ENCODE measurements at regions not wholly inside any gene's neighbourhood (a gene's known extent, or its start where the extent isn't known, plus 50 kb on each side); places are given as distances from the start of the nearest gene placed in this dataset.

GRCh38 chr18:78548261-78549058 lies 431.2 kb upstream of the SALL3 start:
- H3K27me3 ChIP-seq (ENCODE audit: control insufficient read depth in 1 of 2, insufficient read depth in 2 of 2, low read length in 1 of 2) = peaks cover 0 to 4% of the 10 kb centered on the region in 2 donors
- H3K36me3 ChIP-seq (ENCODE audit: control insufficient read depth in 1 of 2, insufficient read depth in 2 of 2, low read length in 1 of 2) = no peaks in the 10 kb centered on the region
- no peak overlapping the region for H3K27ac ChIP-seq (ENCODE audit: low read depth in 1 of 2, low read length in 2 of 2)
- no peak overlapping the region for H3K4me3 ChIP-seq (ENCODE audit: low read length in 2 of 2)
- ATAC-seq (ENCODE audit: low FRiP score) (peak; percentile 41), DNase-seq (no peak)
- H3K4me1 ChIP-seq (ENCODE audit: control insufficient read depth in 1 of 2, insufficient read depth in 2 of 2, low read length in 2 of 2) = no peaks in the 10 kb centered on the region
- intact Hi-C loops (cut with DNase I) = no loop called here
- peaks cover 1% of the 10 kb centered on the region for H3K9me3 ChIP-seq (ENCODE audit: control insufficient read depth, low read length)
- 90% methylated on average over 30 of the region's 30 CpGs for WGBS, 2 donors

GRCh38 chr18:78549971-78550370 lies 429.6 kb upstream of the SALL3 start:
- H3K27ac ChIP-seq (ENCODE audit: low read depth in 1 of 2, low read length in 2 of 2) = no peak overlapping the region
- 68 to 75% methylated on average over 8 of the region's 8 CpGs for WGBS, 2 donors
- no peaks in the 10 kb centered on the region for H3K36me3 ChIP-seq (ENCODE audit: control insufficient read depth in 1 of 2, insufficient read depth in 2 of 2, low read length in 1 of 2)
- no peak for ATAC-seq (ENCODE audit: low FRiP score)
- no peaks in the 10 kb centered on the region for H3K4me1 ChIP-seq (ENCODE audit: control insufficient read depth in 1 of 2, insufficient read depth in 2 of 2, low read length in 2 of 2)
- peaks cover 0 to 4% of the 10 kb centered on the region in 2 donors for H3K27me3 ChIP-seq (ENCODE audit: control insufficient read depth in 1 of 2, insufficient read depth in 2 of 2, low read length in 1 of 2)
- DNase-seq = no peak
- peaks cover 4% of the 10 kb centered on the region for H3K9me3 ChIP-seq (ENCODE audit: control insufficient read depth, low read length)
- intact Hi-C loops (cut with DNase I) = no loop called here
- no peak overlapping the region for H3K4me3 ChIP-seq (ENCODE audit: low read length in 2 of 2)

GRCh38 chr18:78554944-78555608 lies 424.5 kb upstream of the SALL3 start:
- H3K27ac ChIP-seq (ENCODE audit: low read depth in 1 of 2, low read length in 2 of 2) = no peak overlapping the region
- no peak overlapping the region for H3K4me3 ChIP-seq (ENCODE audit: low read length in 2 of 2)
- ATAC-seq (ENCODE audit: low FRiP score) (no peak), DNase-seq (peak in 1 of 2 donors; percentile 14)
- intact Hi-C loops (cut with DNase I) = no loop called here
- H3K9me3 ChIP-seq (ENCODE audit: control insufficient read depth, low read length) = peaks cover 5% of the 10 kb centered on the region
- no peaks in the 10 kb centered on the region for H3K4me1 ChIP-seq (ENCODE audit: control insufficient read depth in 1 of 2, insufficient read depth in 2 of 2, low read length in 2 of 2)
- H3K27me3 ChIP-seq (ENCODE audit: control insufficient read depth in 1 of 2, insufficient read depth in 2 of 2, low read length in 1 of 2) = peaks cover 0 to under 1% of the 10 kb centered on the region in 2 donors
- H3K36me3 ChIP-seq (ENCODE audit: control insufficient read depth in 1 of 2, insufficient read depth in 2 of 2, low read length in 1 of 2) = no peaks in the 10 kb centered on the region
- WGBS, 2 donors = 83 to 85% methylated on average over 13 of the region's 13 CpGs

- no peaks in the 10 kb centered on the region for H3K4me1 ChIP-seq (ENCODE audit: control insufficient read depth in 1 of 2, insufficient read depth in 2 of 2, low read length in 2 of 2)
- H3K27me3 ChIP-seq (ENCODE audit: control insufficient read depth in 1 of 2, insufficient read depth in 2 of 2, low read length in 1 of 2) = no peaks in the 10 kb centered on the region
- H3K9me3 ChIP-seq (ENCODE audit: control insufficient read depth, low read length) = peaks cover 5% of the 10 kb centered on the region
- DNase-seq = peak in 1 of 2 donors; percentile 10
- intact Hi-C loops (cut with DNase I) = no loop called here
- no peak overlapping the region for H3K27ac ChIP-seq (ENCODE audit: low read depth in 1 of 2, low read length in 2 of 2)
- ATAC-seq (ENCODE audit: low FRiP score) = no peak
- H3K36me3 ChIP-seq (ENCODE audit: control insufficient read depth in 1 of 2, insufficient read depth in 2 of 2, low read length in 1 of 2) = no peaks in the 10 kb centered on the region
- WGBS, 2 donors = 84 to 90% methylated on average over 8 of the region's 8 CpGs
- no peak overlapping the region for H3K4me3 ChIP-seq (ENCODE audit: low read length in 2 of 2)
Measured at GRCh38 chr18:78557371-78557770, 422.2 kb upstream of the SALL3 start.

GRCh38 chr18:78558101-78558810 lies 421.4 kb upstream of the SALL3 start:
- no peaks in the 10 kb centered on the region for H3K36me3 ChIP-seq (ENCODE audit: control insufficient read depth in 1 of 2, insufficient read depth in 2 of 2, low read length in 1 of 2)
- H3K9me3 ChIP-seq (ENCODE audit: control insufficient read depth, low read length) = peaks cover 5% of the 10 kb centered on the region
- 81 to 84% methylated on average over 23 of the region's 23 CpGs for WGBS, 2 donors
- DNase-seq (peak in 1 of 2 donors; percentile 61), ATAC-seq (ENCODE audit: low FRiP score) (no peak)
- no peaks in the 10 kb centered on the region for H3K4me1 ChIP-seq (ENCODE audit: control insufficient read depth in 1 of 2, insufficient read depth in 2 of 2, low read length in 2 of 2)
- no peak overlapping the region for H3K27ac ChIP-seq (ENCODE audit: low read depth in 1 of 2, low read length in 2 of 2)
- no peak overlapping the region for H3K4me3 ChIP-seq (ENCODE audit: low read length in 2 of 2)
- H3K27me3 ChIP-seq (ENCODE audit: control insufficient read depth in 1 of 2, insufficient read depth in 2 of 2, low read length in 1 of 2) = no peaks in the 10 kb centered on the region
- intact Hi-C loops (cut with DNase I) = no loop called here

- WGBS, 2 donors = 65 to 68% methylated on average over 18 to 19 of the region's 19 CpGs
- Histone ChIP-seq H3K4me1 (ENCODE audit: control insufficient read depth in 1 of 2, insufficient read depth in 2 of 2, low read length in 2 of 2) (no peaks in the 10 kb centered on the region), H3K4me3 (ENCODE audit: low read length in 2 of 2) (no peak overlapping the region), H3K27me3 (ENCODE audit: control insufficient read depth in 1 of 2, insufficient read depth in 2 of 2, low read length in 1 of 2) (no peaks in the 10 kb centered on the region), H3K27ac (ENCODE audit: low read depth in 1 of 2, low read length in 2 of 2) (no peak overlapping the region), H3K9me3 (ENCODE audit: control insufficient read depth, low read length) (peaks cover 5% of the 10 kb centered on the region), H3K36me3 (ENCODE audit: control insufficient read depth in 1 of 2, insufficient read depth in 2 of 2, low read length in 1 of 2) (no peaks in the 10 kb centered on the region)
- no peak for ATAC-seq (ENCODE audit: low FRiP score)
- intact Hi-C loops (cut with DNase I) = no loop called here
- DNase-seq = peak in 1 of 2 donors; percentile 68
Measured at GRCh38 chr18:78558948-78559347, 420.7 kb upstream of the SALL3 start.

- no peaks in the 10 kb centered on the region for H3K27me3 ChIP-seq (ENCODE audit: control insufficient read depth in 1 of 2, insufficient read depth in 2 of 2, low read length in 1 of 2)
Measured at GRCh38 chr18:78559584-78559983, 420.0 kb upstream of the SALL3 start.

GRCh38 chr18:78561757-78562510 lies 417.7 kb upstream of the SALL3 start:
- H3K4me3 ChIP-seq (ENCODE audit: low read length in 2 of 2) = no peak overlapping the region
- no peaks in the 10 kb centered on the region for H3K27me3 ChIP-seq (ENCODE audit: control insufficient read depth in 1 of 2, insufficient read depth in 2 of 2, low read length in 1 of 2)
- intact Hi-C loops (cut with DNase I) = no loop called here
- no peaks in the 10 kb centered on the region for H3K36me3 ChIP-seq (ENCODE audit: control insufficient read depth in 1 of 2, insufficient read depth in 2 of 2, low read length in 1 of 2)
- DNase-seq (peak in 1 of 2 donors; percentile 44), ATAC-seq (ENCODE audit: low FRiP score) (no peak)
- 51 to 54% methylated on average over 22 of the region's 22 CpGs for WGBS, 2 donors
- H3K27ac ChIP-seq (ENCODE audit: low read depth in 1 of 2, low read length in 2 of 2) = no peak overlapping the region
- no peaks in the 10 kb centered on the region for H3K4me1 ChIP-seq (ENCODE audit: control insufficient read depth in 1 of 2, insufficient read depth in 2 of 2, low read length in 2 of 2)
- peaks cover 4% of the 10 kb centered on the region for H3K9me3 ChIP-seq (ENCODE audit: control insufficient read depth, low read length)

More at GRCh38 chr18:78559584-78559983, 420.0 kb upstream of the SALL3 start:
- Histone ChIP-seq H3K9me3 (ENCODE audit: control insufficient read depth, low read length) (peaks cover 5% of the 10 kb centered on the region), H3K4me3 (ENCODE audit: low read length in 2 of 2) (no peak overlapping the region), H3K4me1 (ENCODE audit: control insufficient read depth in 1 of 2, insufficient read depth in 2 of 2, low read length in 2 of 2) (no peaks in the 10 kb centered on the region), H3K36me3 (ENCODE audit: control insufficient read depth in 1 of 2, insufficient read depth in 2 of 2, low read length in 1 of 2) (no peaks in the 10 kb centered on the region), H3K27ac (ENCODE audit: low read depth in 1 of 2, low read length in 2 of 2) (no peak overlapping the region)
- WGBS, 2 donors = 78 to 89% methylated on average over 9 of the region's 9 CpGs
- DNase-seq = peak in 1 of 2 donors; percentile 61
- no peak for ATAC-seq (ENCODE audit: low FRiP score)
- intact Hi-C loops (cut with DNase I) = no loop called here

All from aorta (tissue), 5 donors.